GOT3 (cell line): ENCODE measurements at regions not wholly inside any gene's neighbourhood (a gene's known extent, or its start where the extent isn't known, plus 50 kb on each side); places are given as distances from the start of the nearest gene placed in this dataset.
"Not testable (repeated sequence)": the region's sequence is repeated elsewhere in the genome, so short reads cannot be mapped to it uniquely, and the experiment has no call there.

Experiments
- DNase-seq: peaks from one replicate; lab custom pipeline; 2025; ENCODE audit warnings: mixed read lengths; lab: John Stamatoyannopoulos, UW

DNA sequence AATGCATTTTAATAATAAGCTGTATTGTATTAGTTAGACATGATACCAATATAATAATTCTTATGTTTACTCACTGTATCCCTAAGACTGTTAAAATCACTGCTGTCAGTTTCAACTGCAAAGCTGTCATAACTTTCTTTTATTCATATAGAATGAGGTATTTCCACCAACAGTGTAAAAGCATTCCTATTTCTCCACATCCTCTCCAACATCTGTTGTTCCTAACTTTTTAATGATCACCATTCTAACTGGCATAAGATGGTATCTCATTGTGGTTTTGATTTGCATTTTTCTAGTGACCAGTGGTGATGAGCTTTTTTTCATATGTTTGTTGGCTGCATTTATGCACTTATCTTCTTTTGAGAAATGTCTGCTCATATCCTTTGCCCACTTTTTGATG is 177.6 kb upstream of the MME start:
- DNase-seq: not testable (repeated sequence)

DNA sequence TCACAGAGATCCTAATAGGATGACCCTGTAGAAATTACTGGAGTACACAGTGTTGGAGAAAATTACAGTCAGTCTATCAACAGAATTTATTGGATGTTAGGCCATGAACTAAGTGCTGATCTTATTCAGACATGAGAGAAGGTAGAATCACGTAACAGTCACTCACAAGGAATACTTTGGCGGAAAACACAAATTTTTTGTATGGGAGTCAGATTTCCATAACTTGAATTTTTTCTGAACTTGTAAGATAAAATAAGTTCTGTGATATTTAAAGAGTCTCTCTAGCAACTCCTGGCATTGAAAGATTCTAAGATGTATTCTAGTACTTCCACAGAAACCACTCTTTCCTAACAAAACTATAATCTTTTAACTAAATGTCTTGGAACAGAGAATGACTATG is 178.8 kb upstream of the MME start:
- no peak for DNase-seq

DNA sequence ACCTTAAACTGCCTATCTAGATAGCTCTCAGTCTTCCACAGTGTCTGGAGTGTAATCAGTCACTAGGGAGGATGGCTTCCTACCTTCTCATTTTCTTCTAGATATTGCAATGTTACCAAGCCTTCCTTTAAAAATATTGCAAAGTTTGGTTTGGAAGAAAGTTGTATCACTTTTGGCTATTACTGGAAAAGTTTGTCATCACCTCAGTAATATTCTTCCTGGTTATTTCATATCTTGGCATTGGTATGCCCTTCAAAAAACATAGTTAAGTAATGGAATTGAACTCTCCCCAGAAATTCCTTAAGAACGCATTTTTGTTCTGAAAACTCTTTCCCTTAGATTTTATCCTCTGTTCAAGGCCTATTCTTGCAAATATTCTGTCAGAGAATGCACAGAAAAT is 179.3 kb upstream of the MME start:
- no peak for DNase-seq

DNA sequence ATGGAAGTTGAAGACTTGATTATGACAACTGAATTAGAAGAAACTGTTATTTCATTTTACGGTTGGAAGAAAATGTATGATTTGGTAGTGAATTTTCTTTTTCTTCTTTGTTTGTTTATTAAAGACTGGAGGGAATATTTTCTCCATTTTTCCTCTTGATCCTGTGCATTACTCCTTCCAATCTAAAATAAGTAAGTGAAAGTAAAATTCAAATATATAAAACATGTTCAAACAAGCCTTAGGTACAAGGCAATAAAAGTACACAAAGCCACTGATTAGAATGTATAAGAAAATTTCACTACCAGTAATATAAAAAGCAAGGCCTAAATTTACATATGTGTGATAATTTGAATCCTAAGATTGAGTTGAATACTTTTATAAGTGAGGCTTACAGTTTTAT is 181.2 kb upstream of the MME start:
- no peak for DNase-seq

DNA sequence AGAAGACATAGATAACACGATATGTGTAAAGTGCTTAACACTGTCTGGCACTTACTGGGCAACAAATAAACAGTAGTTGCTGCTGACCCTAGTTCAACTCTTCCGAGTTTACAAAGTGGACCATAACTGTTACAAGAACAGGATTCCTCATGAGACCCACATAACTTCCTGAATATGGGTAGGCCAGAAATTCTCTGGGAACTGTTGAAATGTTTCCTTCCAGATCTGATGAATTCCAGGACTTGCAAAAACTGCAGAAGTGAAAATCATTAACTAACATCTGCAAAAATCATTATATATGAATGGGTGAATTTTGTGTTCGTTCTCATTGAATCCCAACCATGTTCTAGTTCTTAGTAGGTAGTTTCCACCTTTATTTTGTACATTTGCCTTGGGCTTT is 181.7 kb upstream of the MME start:
- no peak for DNase-seq

DNA sequence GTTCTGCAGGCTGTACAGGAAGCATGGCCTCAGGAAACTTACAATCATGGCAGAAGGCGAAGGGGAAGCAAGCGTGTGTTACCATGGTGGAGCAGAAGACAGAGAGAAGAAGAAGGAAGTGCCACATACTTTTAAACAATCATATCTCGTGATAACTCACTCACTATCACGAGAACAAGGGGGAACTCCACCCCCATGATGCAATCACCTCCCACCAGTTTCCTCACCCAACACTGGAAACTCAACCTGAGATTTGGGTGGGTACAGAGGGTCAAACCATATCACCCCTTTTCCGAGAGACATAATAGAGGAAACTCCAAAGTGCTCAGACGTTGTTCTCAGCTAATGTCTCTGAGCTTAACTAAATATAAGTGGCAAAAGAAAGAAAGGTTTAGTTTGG is 186.3 kb upstream of the MME start:
- no peak for DNase-seq

DNA sequence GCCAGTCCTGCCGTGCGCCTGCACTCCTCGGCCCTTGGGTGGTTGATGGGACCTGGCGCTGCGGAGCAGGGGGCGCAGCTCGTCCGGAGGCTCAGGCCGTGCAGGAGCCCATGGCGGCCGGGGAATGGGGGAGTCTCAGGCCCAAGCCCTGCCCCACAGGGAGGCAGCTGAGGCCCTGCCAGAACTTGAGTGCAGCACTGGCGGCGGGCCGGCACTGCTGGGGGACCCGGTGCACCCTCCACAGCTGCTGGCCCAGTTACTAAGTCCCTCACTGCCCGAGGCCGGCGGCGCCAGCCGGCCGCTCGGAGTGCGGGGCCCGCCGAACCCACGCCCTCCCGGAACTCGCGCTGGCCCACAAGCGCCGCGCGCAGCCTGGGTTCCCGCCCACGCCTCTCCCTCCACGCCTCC is 190.9 kb upstream of the MME start:
- no peak for DNase-seq

DNA sequence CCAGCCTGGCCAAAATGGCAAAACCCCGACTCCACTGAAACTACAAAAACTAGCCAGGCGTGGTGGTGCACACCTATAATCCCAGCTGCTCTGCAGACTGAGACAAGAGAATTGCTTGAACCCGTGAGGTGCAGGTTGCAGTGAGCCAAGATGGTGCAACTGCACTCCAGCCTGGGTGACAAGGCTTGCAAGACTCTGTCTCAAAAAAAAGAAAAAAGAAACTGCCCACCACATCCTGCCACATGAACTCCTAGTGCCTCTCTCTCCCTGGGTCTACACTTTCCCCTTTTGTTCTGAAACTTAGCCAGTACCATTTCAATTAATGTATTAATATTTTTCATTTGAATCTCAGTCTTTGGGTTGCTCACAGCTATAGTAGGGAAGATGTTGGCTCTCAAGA is 192.2 kb upstream of the MME start:
- DNase-seq: no peak

DNA sequence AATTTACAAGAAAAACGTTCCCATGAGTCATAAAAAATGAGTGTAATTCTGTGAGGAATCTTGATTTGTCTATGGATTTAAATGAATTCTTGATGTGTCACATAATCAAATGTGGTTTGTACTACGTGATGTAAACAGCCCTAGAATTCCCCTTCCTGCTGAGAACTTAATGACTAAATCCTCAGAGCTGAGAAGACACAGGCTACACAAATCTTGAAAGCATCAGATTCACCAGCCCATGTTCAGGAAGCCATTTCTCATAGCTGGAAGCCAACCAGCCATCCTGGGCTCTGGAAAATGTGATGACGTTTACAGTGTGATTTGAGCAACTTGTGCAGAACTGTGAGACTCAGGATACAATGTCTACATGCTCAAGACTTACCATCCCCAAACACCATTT is 193.7 kb upstream of the MME start:
- DNase-seq: peak; percentile 52

DNA sequence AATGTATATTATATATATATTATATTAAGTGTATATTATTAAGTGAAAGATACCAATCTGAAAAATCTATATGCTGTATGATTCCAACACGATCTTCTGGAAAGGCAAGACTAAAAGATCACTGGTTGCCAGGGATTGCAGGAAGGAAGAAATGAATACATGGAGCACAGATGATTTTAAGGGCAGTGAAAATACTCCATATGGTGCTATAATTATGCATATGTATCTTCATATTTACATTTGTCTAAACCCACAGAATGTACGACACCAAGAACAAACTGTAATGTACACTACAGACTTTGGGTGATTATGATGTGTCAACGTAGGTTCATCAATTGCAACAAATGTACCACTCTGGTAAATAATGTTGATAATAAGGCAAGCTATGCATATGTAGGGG is 194.7 kb upstream of the MME start:
- no peak for DNase-seq

DNA sequence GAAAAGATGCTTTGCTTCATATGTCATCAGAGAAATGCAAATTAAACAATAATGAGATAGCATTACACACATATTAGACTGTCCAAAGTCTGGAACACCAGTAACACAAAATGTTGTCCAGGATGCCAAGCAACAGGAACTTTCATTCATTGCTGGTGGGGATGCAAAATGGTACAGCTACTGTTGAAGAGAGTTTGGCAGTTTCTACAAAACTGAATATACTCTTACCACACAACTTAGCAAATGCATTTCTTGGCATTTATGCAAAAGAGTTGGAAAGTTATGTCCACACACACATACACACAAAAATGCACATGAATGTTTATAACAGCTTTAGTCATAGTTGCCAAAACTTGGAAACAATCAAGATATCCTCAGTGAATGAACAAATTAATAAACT is 195.2 kb upstream of the MME start:
- no peak for DNase-seq

DNA sequence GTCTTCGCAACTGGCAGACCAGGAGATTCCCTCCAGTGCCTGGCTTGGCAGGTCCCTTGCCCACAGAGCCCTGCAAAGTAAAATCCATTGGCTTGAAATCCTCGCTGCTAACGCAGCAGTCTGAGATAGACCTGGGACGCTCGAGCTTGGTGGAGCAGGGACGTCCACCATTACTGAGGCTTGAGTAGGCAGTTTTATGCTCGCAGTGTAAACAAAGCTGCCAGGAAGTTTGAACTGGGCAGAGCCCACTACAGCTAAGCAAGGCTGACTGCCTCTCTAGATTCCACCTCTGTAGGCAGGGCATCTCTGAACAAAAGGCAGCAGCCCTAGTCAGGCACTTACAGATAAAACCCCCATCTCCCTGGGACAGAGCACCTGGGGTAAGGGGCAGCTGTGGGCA is 205.0 kb upstream of the MME start:
- no peak for DNase-seq

DNA sequence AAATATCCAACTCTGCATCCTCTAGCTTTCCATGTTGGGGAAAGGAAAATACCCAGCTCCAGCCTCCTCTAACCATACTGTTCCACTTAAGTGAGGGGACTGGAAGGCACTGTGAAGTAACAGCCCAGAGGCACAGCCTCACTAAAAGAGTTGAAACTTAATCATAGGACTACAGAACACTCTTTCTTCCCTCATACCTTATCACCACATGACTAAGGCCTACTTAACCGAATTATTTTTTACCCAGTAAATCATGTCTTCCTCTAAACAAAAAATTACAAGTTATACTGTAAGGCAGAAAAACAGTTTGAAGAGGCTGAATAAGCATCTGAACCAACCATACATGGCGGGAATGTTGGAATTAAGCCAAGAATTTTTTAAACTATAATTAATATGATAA is 207.4 kb upstream of the MME start:
- no peak for DNase-seq

DNA sequence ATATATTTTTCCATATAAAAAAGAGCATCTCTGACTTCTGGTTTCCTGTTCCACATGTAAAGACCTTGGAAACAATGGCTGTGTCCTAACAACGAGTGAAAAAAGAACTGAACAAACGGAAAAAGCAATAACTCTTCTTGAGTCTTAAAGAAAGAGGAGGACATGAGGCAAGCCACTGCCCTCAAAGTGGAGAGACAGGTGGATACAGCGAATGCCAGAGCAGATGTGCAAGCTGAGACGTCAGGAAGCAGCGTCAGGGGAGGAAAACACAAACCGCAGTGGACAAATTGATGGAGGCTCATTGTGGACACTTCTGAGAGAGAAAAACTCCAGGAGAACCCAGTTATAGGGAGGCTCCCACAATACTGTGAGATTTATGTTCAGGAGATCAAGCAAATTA is 208.0 kb upstream of the MME start:
- no peak for DNase-seq

DNA sequence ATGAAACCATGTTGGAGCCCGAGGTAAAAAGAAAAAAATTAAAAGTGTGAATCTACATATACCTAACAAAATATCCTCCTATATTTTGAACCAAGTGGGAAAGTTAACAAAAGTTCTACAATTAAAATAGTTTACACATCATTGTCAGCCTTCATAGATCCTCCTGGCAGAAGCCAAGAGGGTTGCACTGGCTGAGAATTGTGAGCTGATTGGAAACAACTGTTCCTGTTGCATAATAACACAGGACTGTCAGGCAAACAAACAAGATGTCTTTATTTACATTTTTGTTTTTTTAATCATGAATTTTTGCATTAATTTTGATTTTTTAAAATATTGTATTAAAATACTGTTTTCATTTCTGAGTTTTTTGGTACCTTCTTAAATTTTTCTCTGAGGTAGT is 215.2 kb upstream of the MME start:
- no peak for DNase-seq

DNA sequence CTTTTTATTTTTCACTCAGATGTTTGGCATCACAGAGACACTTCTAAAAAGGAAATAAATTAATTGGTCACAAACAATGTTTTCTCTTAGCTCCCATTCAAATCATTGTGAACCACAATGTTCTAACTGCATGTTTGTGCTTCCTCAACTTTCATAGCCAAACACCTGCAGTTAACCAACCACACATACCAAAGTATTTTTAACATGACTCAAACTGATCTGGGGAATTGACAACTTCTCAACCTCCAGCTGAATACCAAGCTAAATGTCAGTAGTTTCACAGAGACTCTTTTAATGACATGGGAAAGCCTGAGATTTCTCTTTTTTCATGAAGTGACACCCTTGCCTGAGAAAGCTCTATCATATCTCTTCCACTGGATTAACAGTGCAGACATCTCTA is 217.9 kb upstream of the MME start:
- DNase-seq: no peak

DNA sequence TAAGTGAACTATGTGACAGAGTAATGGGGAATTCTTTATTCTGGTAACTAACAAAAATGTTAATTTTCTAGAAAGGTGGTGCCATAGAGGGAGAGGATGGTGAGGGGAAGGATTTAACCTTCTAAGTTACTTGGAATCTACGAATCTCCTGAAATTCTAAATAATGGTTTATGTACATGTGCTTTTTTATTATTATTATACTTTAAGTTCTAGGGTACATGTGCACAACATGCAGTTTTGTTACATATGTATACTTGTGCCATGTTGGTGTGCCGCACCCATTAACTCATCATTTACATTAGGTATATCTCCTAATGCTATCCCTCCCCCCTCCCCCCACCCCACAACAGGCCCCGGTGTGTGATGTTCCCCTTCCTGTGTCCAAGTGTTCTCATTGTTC is 227.1 kb upstream of the MME start:
- DNase-seq: not testable (repeated sequence)

DNA sequence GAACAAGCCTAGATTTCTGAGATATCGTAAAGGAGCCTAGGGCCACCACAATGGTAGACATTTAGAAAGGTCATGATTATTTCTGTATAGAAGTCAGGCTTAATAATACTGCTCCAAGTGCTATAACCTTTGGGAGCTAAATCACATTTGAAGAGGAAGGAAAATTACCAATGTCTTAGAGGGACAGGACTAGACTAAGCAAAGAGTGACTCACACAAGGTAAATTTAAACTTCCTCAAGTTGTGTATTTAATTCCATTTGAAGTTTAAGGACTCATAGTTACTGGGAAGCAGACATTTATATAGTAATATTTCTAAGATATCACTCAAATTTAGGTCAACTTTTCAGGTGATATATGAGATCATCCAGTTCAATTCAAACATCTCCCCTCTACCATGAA is 227.6 kb upstream of the MME start:
- DNase-seq: no peak

DNA sequence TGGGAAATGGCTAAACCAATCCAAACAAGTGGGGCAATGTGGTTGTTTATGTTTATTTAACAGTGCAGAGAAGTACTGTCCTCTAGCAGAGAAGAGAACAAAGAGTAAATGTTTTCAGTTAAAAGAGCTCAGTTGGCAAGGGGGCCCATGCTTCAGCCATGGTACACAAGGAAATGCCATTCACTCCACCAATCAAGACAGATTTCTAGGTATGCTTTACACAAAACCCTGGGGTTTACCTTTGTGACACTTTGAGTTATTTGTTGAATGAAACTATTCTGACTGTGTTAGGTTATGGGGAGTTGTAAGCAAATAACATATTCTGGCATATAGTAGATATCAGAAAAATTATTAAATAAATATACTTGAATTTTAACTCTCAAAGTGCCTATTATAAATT is 228.5 kb upstream of the MME start:
- DNase-seq: no peak

DNA sequence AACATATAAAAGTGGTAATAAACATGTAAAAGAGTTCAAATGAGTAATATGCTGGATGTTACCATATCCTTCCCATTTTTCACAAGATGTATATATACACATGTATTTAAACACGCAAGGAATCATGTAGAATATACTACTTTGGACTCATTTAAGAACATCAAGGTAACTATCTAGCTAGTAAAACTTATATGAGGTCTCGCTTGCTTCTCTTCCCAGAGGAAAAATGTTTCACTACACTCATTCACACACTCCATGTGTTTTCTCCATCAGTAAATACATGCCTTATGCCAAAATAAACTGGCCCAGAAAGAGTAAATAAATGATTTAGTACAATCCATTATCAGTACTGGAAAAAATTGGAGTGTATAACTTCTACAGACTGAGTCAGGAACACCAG is 229.2 kb upstream of the MME start:
- DNase-seq: no peak

DNA sequence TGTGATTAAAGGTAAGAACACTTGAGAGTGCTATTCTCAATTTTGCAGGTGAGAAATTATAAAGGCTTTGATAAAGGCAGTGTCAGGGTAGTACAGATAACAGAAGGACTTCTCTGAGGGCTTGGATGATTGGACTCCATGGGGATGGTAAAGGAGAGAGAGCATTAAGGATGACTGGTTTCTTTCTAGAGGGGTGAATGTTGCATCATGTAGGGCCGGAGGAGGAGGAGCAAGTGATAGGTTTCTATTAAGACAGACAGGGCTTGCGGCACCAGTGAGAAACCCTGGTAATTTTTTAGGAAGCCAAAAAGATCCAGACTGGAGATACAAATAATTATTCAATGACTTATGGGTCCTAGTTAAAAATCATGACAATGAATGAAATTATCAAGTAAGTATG is 230.7 kb upstream of the MME start:
- no peak for DNase-seq

DNA sequence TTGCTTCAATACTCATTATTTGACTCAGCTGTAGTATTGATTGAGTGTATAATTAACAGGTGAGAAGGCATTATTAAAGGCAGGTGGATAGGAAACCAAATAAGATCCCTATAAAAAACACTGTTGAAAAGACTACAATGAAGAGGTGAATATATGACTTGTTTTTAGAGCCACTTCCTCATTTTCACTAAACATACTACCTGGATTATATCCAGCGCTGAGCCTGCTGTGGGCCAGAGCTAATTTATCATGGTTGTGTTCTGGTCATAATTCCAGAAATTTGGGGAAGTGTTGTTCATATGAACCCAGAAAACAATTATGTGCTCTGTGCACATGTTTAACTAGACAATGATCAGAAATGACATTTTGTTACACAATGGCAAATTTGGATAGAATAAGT is 235.3 kb upstream of the MME start:
- DNase-seq: no peak

DNA sequence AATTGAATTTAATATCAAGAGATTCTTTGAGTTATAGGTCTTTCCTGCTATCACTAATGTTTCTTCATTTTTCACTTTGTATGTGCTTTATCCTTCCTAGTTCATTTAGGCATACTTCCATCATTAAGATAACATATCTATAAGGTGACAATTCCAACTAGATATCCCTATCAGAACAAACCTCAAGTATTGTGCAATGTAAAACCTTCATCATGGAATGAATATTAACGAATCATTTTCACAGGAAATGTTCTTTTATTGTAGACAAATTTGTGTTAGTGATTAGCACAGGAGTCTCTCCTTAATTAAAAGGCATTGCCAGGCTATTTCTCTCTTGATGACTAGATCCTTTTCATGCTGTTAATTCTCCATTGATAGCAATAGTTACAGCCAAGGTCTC is 236.5 kb upstream of the MME start:
- DNase-seq: no peak

DNA sequence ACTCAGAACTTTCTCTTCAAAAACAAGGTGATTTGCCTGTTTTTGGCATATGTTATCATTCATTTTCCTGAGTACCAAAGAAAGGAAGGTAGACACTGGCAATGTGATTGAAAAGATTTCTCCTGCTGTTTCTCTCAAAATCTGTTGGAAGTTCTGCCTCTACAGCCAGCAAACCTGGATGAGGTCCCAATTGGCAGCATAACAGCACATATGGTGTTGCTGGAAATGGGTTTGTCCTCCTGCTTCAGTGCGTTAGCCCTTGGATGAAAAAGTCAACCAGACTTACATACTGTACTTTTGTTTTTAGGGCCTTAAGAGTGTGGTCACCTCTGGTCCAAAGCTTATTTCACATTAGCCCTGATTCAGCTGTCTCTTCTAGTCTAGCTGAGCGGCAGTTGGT is 237.6 kb upstream of the MME start:
- DNase-seq: no peak

DNA sequence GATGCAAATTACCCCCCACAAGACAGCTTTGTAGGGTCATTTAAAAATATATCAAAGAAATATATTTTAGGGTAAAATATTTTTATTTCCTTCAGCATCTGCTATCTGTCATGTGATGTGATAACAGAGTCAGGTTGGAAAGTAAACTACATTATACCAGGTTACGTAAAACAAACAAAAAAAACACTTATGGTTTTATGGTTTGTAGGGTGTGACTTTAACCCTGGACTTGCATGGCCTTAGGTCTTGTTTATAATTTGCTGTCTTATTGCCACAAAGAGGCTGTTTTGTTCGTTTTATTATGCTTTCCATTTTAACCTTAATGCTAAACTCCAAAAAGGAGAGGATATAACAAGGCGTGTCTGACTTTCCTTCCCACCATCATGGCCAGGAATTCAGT is 244.5 kb upstream of the MME start:
- DNase-seq: no peak
